Endodermal cell (in vitro differentiated cells): ENCODE measurements at regions not wholly inside any gene's neighbourhood (a gene's known extent, or its start where the extent isn't known, plus 50 kb on each side); places are given as distances from the start of the nearest gene placed in this dataset.

Source experiments
- DNase-seq: peaks from one replicate; pipeline ENCODE4 v3.0.0-alpha.2; 2017
- H3K27ac ChIP-seq: 2 replicates; pipeline ENCODE4 v1.5.1; 2013; ENCODE audit warnings: mild to moderate bottlenecking, low read depth, low read length, moderate library complexity
- H3K27me3 ChIP-seq: 2 replicates; pipeline ENCODE4 v1.6.1; 2013; ENCODE audit warnings: mild to moderate bottlenecking, low read length, moderate library complexity; ENCODE audit not compliant: insufficient read depth, control insufficient read depth, poor library complexity, severe bottlenecking
- H3K36me3 ChIP-seq: 2 replicates; pipeline ENCODE4 v1.7.0; 2013; ENCODE audit warnings: mild to moderate bottlenecking, low read length, moderate library complexity; ENCODE audit not compliant: control insufficient read depth, insufficient read depth
- H3K4me1 ChIP-seq: one replicate; pipeline ENCODE4 v1.7.0; 2013; ENCODE audit warnings: low read length; ENCODE audit not compliant: control insufficient read depth, insufficient read depth
- H3K4me3 ChIP-seq: 2 replicates; pipeline ENCODE4 v1.5.1; 2013; ENCODE audit warnings: mild to moderate bottlenecking, low read length, moderate library complexity
- H3K9ac ChIP-seq: 2 replicates; pipeline ENCODE4 v1.6.1; 2013; ENCODE audit warnings: mild to moderate bottlenecking, low read length, moderate library complexity; ENCODE audit not compliant: poor library complexity, severe bottlenecking; ENCODE audit errors: extremely low read depth
- H3K9me3 ChIP-seq: 2 replicates; pipeline ENCODE4 v1.6.1; 2013; ENCODE audit warnings: mild to moderate bottlenecking, low read length, moderate library complexity; ENCODE audit not compliant: control insufficient read depth
- H3K27ac Mint-ChIP-seq: 2 replicates; pipeline ENCODE4 v1.8.0; 2020; ENCODE audit warnings: mixed read lengths
- H3K27me3 Mint-ChIP-seq: 2 replicates; pipeline ENCODE4 v1.8.0; 2021; ENCODE audit warnings: mild to moderate bottlenecking, mixed read lengths; ENCODE audit not compliant: insufficient read depth
- H3K36me3 Mint-ChIP-seq: 2 replicates; pipeline ENCODE4 v1.8.0; 2020; ENCODE audit warnings: low read depth, mixed read lengths
- H3K4me1 Mint-ChIP-seq: 2 replicates; pipeline ENCODE4 v1.8.0; 2020; ENCODE audit warnings: mixed read lengths
- H3K4me3 Mint-ChIP-seq: 2 replicates; pipeline ENCODE4 v1.8.0; 2020; ENCODE audit warnings: mild to moderate bottlenecking, moderate library complexity, mixed read lengths
- H3K9me3 Mint-ChIP-seq: 2 replicates; pipeline ENCODE4 v1.8.0; 2020; ENCODE audit warnings: mild to moderate bottlenecking, mixed read lengths
- CTCF ChIP-seq: fragments of 200-600 bp; sonication (generic); conservative IDR thresholded peaks from 2 replicates; pipeline ENCODE4 v1.5.0; 2021; ENCODE audit warnings: antibody characterized with exemption, mild to moderate bottlenecking
- WGBS, 2 experiments: methylation state at CpG; one replicate each; pipeline versions ENCODE4 v1.1.5 to v1.1.7; 2013; ENCODE audit warnings: missing lambda C conversion rate in 2 of 2, mixed read lengths in 1 of 2; ENCODE audit not compliant: insufficient coverage in 1 of 2, insufficient read length in 1 of 2; 5-methylcytosine and 5-hydroxymethylcytosine counted together

GRCh38 chr4:136763919-136764318, 768.4 kb downstream of the PCDH18 start:
- no peak overlapping the region for H3K27ac Mint-ChIP-seq
- Histone ChIP-seq H3K9ac (no peak overlapping the region), H3K4me3 (no peak overlapping the region), H3K9me3 (no peaks in the 10 kb centered on the region), H3K36me3 (no peaks in the 10 kb centered on the region), H3K27me3 (no peaks in the 10 kb centered on the region), H3K27ac (no peak overlapping the region), H3K4me1 (no peaks in the 10 kb centered on the region)
- no peak for TF ChIP-seq CTCF
- DNase-seq: no peak
- no peak overlapping the region for H3K4me3 Mint-ChIP-seq
- H3K4me1 Mint-ChIP-seq: peaks cover 8% of the 10 kb centered on the region
- H3K36me3 Mint-ChIP-seq: no peaks in the 10 kb centered on the region
- H3K27me3 Mint-ChIP-seq: no peaks in the 10 kb centered on the region
- 89 to 100% methylated on average over 2 to 3 of the region's 3 CpGs for WGBS, 2 experiments
- peaks cover 4% of the 10 kb centered on the region for H3K9me3 Mint-ChIP-seq

- no peaks in the 10 kb centered on the region for H3K36me3 Mint-ChIP-seq
- Histone ChIP-seq H3K9ac (no peak overlapping the region), H3K4me1 (no peaks in the 10 kb centered on the region), H3K9me3 (no peaks in the 10 kb centered on the region), H3K27ac (no peak overlapping the region), H3K36me3 (no peaks in the 10 kb centered on the region), H3K4me3 (no peak overlapping the region), H3K27me3 (no peaks in the 10 kb centered on the region)
- H3K27me3 Mint-ChIP-seq: no peaks in the 10 kb centered on the region
- no peak overlapping the region for H3K27ac Mint-ChIP-seq
- H3K9me3 Mint-ChIP-seq: no peaks in the 10 kb centered on the region
- 80 to 100% methylated on average over 1 of the region's 1 CpG for WGBS, 2 experiments
- DNase-seq: no peak
- TF ChIP-seq CTCF: no peak
- H3K4me1 Mint-ChIP-seq: peaks cover 8% of the 10 kb centered on the region
- no peak overlapping the region for H3K4me3 Mint-ChIP-seq
Measured at GRCh38 chr4:136755531-136755916, 776.8 kb downstream of the PCDH18 start.

- 93% methylated on average over 2 of the region's 2 CpGs; no CpG with 5 or more reads in 1 of the 2 experiments for WGBS, 2 experiments
- Histone ChIP-seq H3K27me3 (no peaks in the 10 kb centered on the region), H3K36me3 (no peaks in the 10 kb centered on the region), H3K4me3 (no peak overlapping the region), H3K9ac (no peak overlapping the region), H3K27ac (no peak overlapping the region), H3K9me3 (peaks cover 2% of the 10 kb centered on the region), H3K4me1 (no peaks in the 10 kb centered on the region)
- Mint-ChIP-seq H3K36me3 (peaks cover 2% of the 10 kb centered on the region), H3K4me1 (peaks cover 8% of the 10 kb centered on the region), H3K27me3 (no peaks in the 10 kb centered on the region), H3K27ac (no peak overlapping the region), H3K4me3 (no peak overlapping the region), H3K9me3 (peaks cover 4% of the 10 kb centered on the region)
- DNase-seq: no peak
- TF ChIP-seq CTCF: no peak
Measured at GRCh38 chr4:136754810-136755530, 777.3 kb downstream of the PCDH18 start.
